HG03045 (cell line): ENCODE measurements at regions not wholly inside any gene's neighbourhood (a gene's known extent, or its start where the extent isn't known, plus 50 kb on each side); places are given as distances from the start of the nearest gene placed in this dataset.

Experiments used
- ATAC-seq: cut with Tn5 transposase; IDR thresholded peaks from one replicate; pipeline ENCODE4 v1.9.1; 2021; ENCODE audit warnings: mild to moderate bottlenecking, moderate library complexity; ENCODE audit not compliant: unreplicated experiment

GRCh38 chr11:92812841-92813240 lies 156.6 kb upstream of the MTNR1B start:
- no peak for ATAC-seq

- ATAC-seq = no peak
Observed at GRCh38 chr11:92819830-92820229, 149.6 kb upstream of the MTNR1B start.

- ATAC-seq = no peak
Observed at GRCh38 chr11:92820860-92821259, 148.6 kb upstream of the MTNR1B start.

GRCh38 chr11:92822410-92822809 lies 147.0 kb upstream of the MTNR1B start:
- no peak for ATAC-seq

- ATAC-seq = no peak
Observed at GRCh38 chr11:92826136-92826535, 143.3 kb upstream of the MTNR1B start.

- no peak for ATAC-seq
Observed at GRCh38 chr11:92826603-92827002, 142.8 kb upstream of the MTNR1B start.

GRCh38 chr11:92827132-92827531 lies 142.3 kb upstream of the MTNR1B start:
- no peak for ATAC-seq

- ATAC-seq = no peak
Observed at GRCh38 chr11:92828556-92828955, 140.9 kb upstream of the MTNR1B start.

GRCh38 chr11:92829121-92829520 lies 140.3 kb upstream of the MTNR1B start:
- ATAC-seq = no peak

- ATAC-seq = no peak
Observed at GRCh38 chr11:92829671-92830070, 139.8 kb upstream of the MTNR1B start.

GRCh38 chr11:92830377-92831155 lies 138.9 kb upstream of the MTNR1B start:
- ATAC-seq = no peak

- ATAC-seq = no peak
Observed at GRCh38 chr11:92834296-92835020, 135.0 kb upstream of the MTNR1B start.

GRCh38 chr11:92837595-92837994 lies 131.9 kb upstream of the MTNR1B start:
- ATAC-seq = no peak

GRCh38 chr11:92838759-92839310 lies 130.6 kb upstream of the MTNR1B start:
- no peak for ATAC-seq

GRCh38 chr11:92839450-92839849 lies 130.0 kb upstream of the MTNR1B start:
- ATAC-seq = no peak

- ATAC-seq = no peak
Observed at GRCh38 chr11:92841719-92842118, 127.7 kb upstream of the MTNR1B start.

- ATAC-seq = no peak
Observed at GRCh38 chr11:92843455-92843854, 126.0 kb upstream of the MTNR1B start.

GRCh38 chr11:92844197-92844596 lies 125.3 kb upstream of the MTNR1B start:
- ATAC-seq = no peak

GRCh38 chr11:92845390-92845789 lies 124.1 kb upstream of the MTNR1B start:
- no peak for ATAC-seq

GRCh38 chr11:92845805-92846204 lies 123.6 kb upstream of the MTNR1B start:
- ATAC-seq = no peak

GRCh38 chr11:92846491-92847125 lies 122.8 kb upstream of the MTNR1B start:
- ATAC-seq = no peak

- ATAC-seq = no peak
Observed at GRCh38 chr11:92848578-92848977, 120.9 kb upstream of the MTNR1B start.
